Liver (tissue), 8 donors: ENCODE measurements at regions not wholly inside any gene's neighbourhood (a gene's known extent, or its start where the extent isn't known, plus 50 kb on each side); places are given as distances from the start of the nearest gene placed in this dataset.

Source experiments
- DNase-seq: peaks from one replicate; pipeline ENCODE4 v3.0.0-alpha.2; 2017; ENCODE audit warnings: low spot score
- H3K27ac ChIP-seq, 2 donors: one replicate each; pipeline ENCODE4 v1.7.0; 2013; ENCODE audit warnings: inconsistent platforms in 2 of 2, low read length in 2 of 2, control low read depth in 1 of 2, low read depth in 1 of 2, mild to moderate bottlenecking in 1 of 2
- H3K27me3 ChIP-seq, 4 donors: one replicate each; pipeline versions ENCODE4 v1.6.1 to v1.7.0; 2013; ENCODE audit warnings: low read length in 3 of 4, inconsistent platforms in 1 of 4, mild to moderate bottlenecking in 1 of 4, moderate library complexity in 1 of 4; ENCODE audit not compliant: control insufficient read depth in 4 of 4, insufficient read depth in 4 of 4
- H3K36me3 ChIP-seq, 4 donors: one replicate each; pipeline versions ENCODE4 v1.6.1 to v1.7.0; 2013; ENCODE audit warnings: low read length in 3 of 4, mild to moderate bottlenecking in 3 of 4, low read depth in 1 of 4, moderate library complexity in 1 of 4; ENCODE audit not compliant: control insufficient read depth in 4 of 4, insufficient read depth in 3 of 4
- H3K4me1 ChIP-seq, 4 donors: one replicate each; pipeline versions ENCODE4 v1.6.1 to v1.7.0; 2013; ENCODE audit warnings: low read length in 3 of 4, mild to moderate bottlenecking in 3 of 4, moderate library complexity in 1 of 4; ENCODE audit not compliant: control insufficient read depth in 4 of 4, insufficient read depth in 4 of 4
- H3K4me3 ChIP-seq, 3 donors: one replicate each; pipeline versions ENCODE4 v1.6.1 to v1.7.0; 2013; ENCODE audit warnings: low read length in 3 of 3, control low read depth in 1 of 3, low read depth in 1 of 3, mild to moderate bottlenecking in 1 of 3
- H3K9ac ChIP-seq, 2 donors: one replicate each; pipeline ENCODE4 v1.7.0; 2013; ENCODE audit warnings: low read length in 2 of 2, mild to moderate bottlenecking in 2 of 2, moderate library complexity in 2 of 2, control low read depth in 1 of 2, low read depth in 1 of 2
- H3K9me3 ChIP-seq, 4 donors: one replicate each; pipeline versions ENCODE4 v1.6.1 to v1.7.0; 2013; ENCODE audit warnings: low read length in 3 of 4; ENCODE audit not compliant: control insufficient read depth in 4 of 4
- EGR1 ChIP-seq, 2 donors: IDR thresholded peaks; 2 replicates each; pipeline ENCODE4 v1.6.1; 2016 to 2018; ENCODE audit warnings: antibody characterized with exemption in 2 of 2, low read depth in 2 of 2
- FOXA2 ChIP-seq: IDR thresholded peaks from 2 replicates; pipeline ENCODE4 v1.6.1; 2016; ENCODE audit warnings: antibody characterized with exemption
- GABPA ChIP-seq, 2 donors: IDR thresholded peaks in 1 of 2; conservative IDR thresholded peaks in 1 of 2; 2 replicates each; pipeline ENCODE4 v1.6.1; 2016; ENCODE audit warnings: antibody characterized with exemption in 2 of 2, mild to moderate bottlenecking in 1 of 2, moderate library complexity in 1 of 2
- HNF4A ChIP-seq, 2 donors: conservative IDR thresholded peaks; 2 replicates each; pipeline ENCODE4 v1.6.1; 2016; ENCODE audit warnings: antibody characterized with exemption in 2 of 2, mild to moderate bottlenecking in 2 of 2
- HNF4G ChIP-seq: IDR thresholded peaks from 2 replicates; pipeline ENCODE4 v1.6.1; 2016; ENCODE audit warnings: antibody characterized with exemption
- JUND ChIP-seq, 2 donors: IDR thresholded peaks; 2 replicates each; pipeline ENCODE4 v1.6.1; 2016; ENCODE audit warnings: antibody characterized with exemption in 2 of 2
- NR2F2 ChIP-seq: IDR thresholded peaks from 2 replicates; pipeline ENCODE4 v1.6.1; 2016; ENCODE audit warnings: antibody characterized with exemption
- RAD21 ChIP-seq, 2 donors: IDR thresholded peaks; 2 replicates each; pipeline ENCODE4 v1.6.1; 2016; ENCODE audit warnings: antibody characterized with exemption in 2 of 2, mild to moderate bottlenecking in 2 of 2
- RXRA ChIP-seq, 2 donors: IDR thresholded peaks; 2 replicates each; pipeline ENCODE4 v1.6.1; 2017 to 2018; ENCODE audit warnings: antibody characterized with exemption in 2 of 2, mild to moderate bottlenecking in 1 of 2
- SP1 ChIP-seq: IDR thresholded peaks from 2 replicates; pipeline ENCODE4 v1.6.1; 2018; ENCODE audit warnings: antibody characterized with exemption, mild to moderate bottlenecking
- TAF1 ChIP-seq: conservative IDR thresholded peaks from 2 replicates; pipeline ENCODE4 v1.6.1; 2016; ENCODE audit warnings: antibody characterized with exemption, mild to moderate bottlenecking
- YY1 ChIP-seq: IDR thresholded peaks from 2 replicates; pipeline ENCODE4 v1.6.1; 2016; ENCODE audit warnings: antibody characterized with exemption, mild to moderate bottlenecking
- WGBS: extraction: QIAGEN DNeasy Blood & Tissue Kit; methylation state at CpG from one replicate; pipeline ENCODE4 v1.1.7; 2013; 5-methylcytosine and 5-hydroxymethylcytosine counted together
- TF ChIP-seq, protein P1 (sequence below): IDR thresholded peaks from 2 replicates; pipeline ENCODE4 v1.6.1; 2016; ENCODE audit warnings: antibody characterized with exemption
- TF ChIP-seq, protein P2 (sequence below): fragments of 150-350 bp; IDR thresholded peaks from 2 replicates; pipeline ENCODE4 v1.5.1; 2017; ENCODE audit warnings: improper control_type of control experiment, low read depth, low read length; ENCODE audit not compliant: missing input control
- TF ChIP-seq, protein P3 (sequence below): IDR thresholded peaks from 2 replicates; pipeline ENCODE4 v1.6.1; 2016; ENCODE audit warnings: antibody characterized with exemption
- TF ChIP-seq, protein P4 (sequence below): IDR thresholded peaks from 2 replicates; pipeline ENCODE4 v1.6.1; 2016; ENCODE audit warnings: antibody characterized with exemption
- donor health status: healthy.
- donor health status: healthy.
- donor health status: healthy.
- donor health status: healthy.
- donor health status: healthy.

DNA sequence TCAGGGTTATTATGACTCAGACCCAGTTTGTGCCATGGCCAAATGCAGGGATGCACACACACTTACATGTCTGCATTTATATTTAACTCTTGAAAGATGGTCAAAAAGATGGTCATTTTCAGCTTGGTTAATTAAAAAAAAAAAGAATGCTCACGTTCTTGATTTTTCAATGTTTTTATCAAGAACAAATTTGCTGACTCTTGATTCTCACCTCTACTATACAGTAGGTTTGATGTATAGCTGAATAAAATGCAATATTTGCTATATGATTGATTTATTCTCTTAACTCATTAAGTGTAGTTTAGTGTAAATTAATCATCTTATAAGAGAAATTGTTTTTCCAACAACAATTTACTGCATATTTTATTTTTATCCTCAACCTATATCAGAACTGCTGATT is 160.4 kb downstream of the SLIT2 start:
- Histone ChIP-seq H3K36me3 (no peaks in the 10 kb centered on the region), H3K9ac (no peak overlapping the region), H3K4me3 (no peak overlapping the region), H3K9me3 (no peaks in the 10 kb centered on the region), H3K27me3 (no peaks in the 10 kb centered on the region), H3K27ac (no peak overlapping the region), H3K4me1 (no peaks in the 10 kb centered on the region)
- no peak for DNase-seq
- TF ChIP-seq HNF4G: no peak
- TF ChIP-seq, protein P1, sequence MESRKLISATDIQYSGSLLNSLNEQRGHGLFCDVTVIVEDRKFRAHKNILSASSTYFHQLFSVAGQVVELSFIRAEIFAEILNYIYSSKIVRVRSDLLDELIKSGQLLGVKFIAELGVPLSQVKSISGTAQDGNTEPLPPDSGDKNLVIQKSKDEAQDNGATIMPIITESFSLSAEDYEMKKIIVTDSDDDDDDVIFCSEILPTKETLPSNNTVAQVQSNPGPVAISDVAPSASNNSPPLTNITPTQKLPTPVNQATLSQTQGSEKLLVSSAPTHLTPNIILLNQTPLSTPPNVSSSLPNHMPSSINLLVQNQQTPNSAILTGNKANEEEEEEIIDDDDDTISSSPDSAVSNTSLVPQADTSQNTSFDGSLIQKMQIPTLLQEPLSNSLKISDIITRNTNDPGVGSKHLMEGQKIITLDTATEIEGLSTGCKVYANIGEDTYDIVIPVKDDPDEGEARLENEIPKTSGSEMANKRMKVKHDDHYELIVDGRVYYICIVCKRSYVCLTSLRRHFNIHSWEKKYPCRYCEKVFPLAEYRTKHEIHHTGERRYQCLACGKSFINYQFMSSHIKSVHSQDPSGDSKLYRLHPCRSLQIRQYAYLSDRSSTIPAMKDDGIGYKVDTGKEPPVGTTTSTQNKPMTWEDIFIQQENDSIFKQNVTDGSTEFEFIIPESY: no peak
- 61% methylated on average over 1 of the region's 1 CpG for WGBS

DNA sequence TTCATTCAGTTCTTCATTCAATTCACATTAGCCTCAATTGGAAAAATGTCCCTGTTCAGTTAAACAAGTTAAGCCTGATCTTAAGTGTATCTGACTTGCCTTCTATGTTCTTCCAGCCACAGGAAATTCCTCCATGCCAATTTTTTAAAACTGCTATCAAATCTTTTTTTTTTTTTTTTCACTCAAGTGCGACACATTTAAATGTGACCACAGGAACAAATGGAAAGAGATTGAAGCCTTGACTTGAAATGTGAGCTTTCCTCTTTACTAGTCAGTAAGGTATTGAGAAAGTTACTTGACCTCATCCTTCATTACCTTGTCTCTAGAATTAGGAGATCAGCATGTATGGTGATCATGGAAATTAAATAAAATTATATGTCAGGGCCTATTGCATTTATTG is 165.1 kb downstream of the SLIT2 start:
- TF ChIP-seq, protein P2, sequence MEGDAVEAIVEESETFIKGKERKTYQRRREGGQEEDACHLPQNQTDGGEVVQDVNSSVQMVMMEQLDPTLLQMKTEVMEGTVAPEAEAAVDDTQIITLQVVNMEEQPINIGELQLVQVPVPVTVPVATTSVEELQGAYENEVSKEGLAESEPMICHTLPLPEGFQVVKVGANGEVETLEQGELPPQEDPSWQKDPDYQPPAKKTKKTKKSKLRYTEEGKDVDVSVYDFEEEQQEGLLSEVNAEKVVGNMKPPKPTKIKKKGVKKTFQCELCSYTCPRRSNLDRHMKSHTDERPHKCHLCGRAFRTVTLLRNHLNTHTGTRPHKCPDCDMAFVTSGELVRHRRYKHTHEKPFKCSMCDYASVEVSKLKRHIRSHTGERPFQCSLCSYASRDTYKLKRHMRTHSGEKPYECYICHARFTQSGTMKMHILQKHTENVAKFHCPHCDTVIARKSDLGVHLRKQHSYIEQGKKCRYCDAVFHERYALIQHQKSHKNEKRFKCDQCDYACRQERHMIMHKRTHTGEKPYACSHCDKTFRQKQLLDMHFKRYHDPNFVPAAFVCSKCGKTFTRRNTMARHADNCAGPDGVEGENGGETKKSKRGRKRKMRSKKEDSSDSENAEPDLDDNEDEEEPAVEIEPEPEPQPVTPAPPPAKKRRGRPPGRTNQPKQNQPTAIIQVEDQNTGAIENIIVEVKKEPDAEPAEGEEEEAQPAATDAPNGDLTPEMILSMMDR: no peak
- TF ChIP-seq GABPA (IDR thresholded peaks at IDR 0.05 in 1 of 2, conservative IDR thresholded peaks at IDR 0.05 in 1 of 2): no peak
- TF ChIP-seq HNF4A (conservative IDR thresholded peaks at IDR 0.05): no peak
- no peak for TF ChIP-seq FOXA2
- no peak for TF ChIP-seq RXRA (IDR thresholded peaks at IDR 0.05)
- no peak for TF ChIP-seq JUND (IDR thresholded peaks at IDR 0.05)
- TF ChIP-seq, protein P3, sequence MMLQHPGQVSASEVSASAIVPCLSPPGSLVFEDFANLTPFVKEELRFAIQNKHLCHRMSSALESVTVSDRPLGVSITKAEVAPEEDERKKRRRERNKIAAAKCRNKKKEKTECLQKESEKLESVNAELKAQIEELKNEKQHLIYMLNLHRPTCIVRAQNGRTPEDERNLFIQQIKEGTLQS: no peak
- no peak for TF ChIP-seq YY1
- no peak for TF ChIP-seq NR2F2
- TF ChIP-seq EGR1 (IDR thresholded peaks at IDR 0.05; ENCODE audit: low read depth in 2 of 2): no peak
- TF ChIP-seq, protein P1: no peak
- TF ChIP-seq, protein P4, sequence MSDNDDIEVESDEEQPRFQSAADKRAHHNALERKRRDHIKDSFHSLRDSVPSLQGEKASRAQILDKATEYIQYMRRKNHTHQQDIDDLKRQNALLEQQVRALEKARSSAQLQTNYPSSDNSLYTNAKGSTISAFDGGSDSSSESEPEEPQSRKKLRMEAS: no peak
- TF ChIP-seq RAD21 (IDR thresholded peaks at IDR 0.05): no peak
- no peak for TF ChIP-seq SP1
- no peak for TF ChIP-seq TAF1
- no peak for TF ChIP-seq HNF4G
- H3K4me3 ChIP-seq: no peak overlapping the region
- 90% methylated on average over 1 of the region's 1 CpG for WGBS
- H3K27ac ChIP-seq: no peak overlapping the region
- no peaks in the 10 kb centered on the region for H3K36me3 ChIP-seq
- H3K27me3 ChIP-seq: no peaks in the 10 kb centered on the region
- no peak overlapping the region for H3K9ac ChIP-seq
- H3K9me3 ChIP-seq: no peaks in the 10 kb centered on the region
- H3K4me1 ChIP-seq: peaks cover 0 to 3% (median 0%) of the 10 kb centered on the region in 4 donors
- DNase-seq: no peak
